ENCODE measurements at regions not wholly inside any gene's neighbourhood (a gene's known extent, or its start where the extent isn't known, plus 50 kb on each side); places are given as distances from the start of the nearest gene placed in this dataset.
"Not testable (repeated sequence)": the region's sequence is repeated elsewhere in the genome, so short reads cannot be mapped to it uniquely, and the experiment has no call there.

DNA sequence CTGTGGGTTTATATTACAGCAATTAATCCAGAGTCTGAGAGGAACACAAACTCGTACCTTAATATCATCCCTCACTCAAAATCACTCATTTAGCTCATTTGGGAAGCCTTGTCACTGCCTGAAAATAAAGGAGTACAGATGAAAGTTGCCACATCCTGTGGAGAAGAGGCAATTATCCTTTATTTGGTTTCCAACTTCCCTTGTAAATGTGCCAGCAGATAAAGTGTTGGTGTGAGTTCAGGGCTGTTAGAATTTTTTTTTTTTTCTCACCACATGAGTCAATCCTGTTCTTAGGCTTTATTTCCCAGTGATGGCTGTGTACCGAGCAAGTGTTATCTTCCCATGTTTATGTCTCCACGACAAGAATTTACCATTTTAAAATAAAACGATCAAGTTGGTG lies 99.0 kb upstream of the SMIM30 start:
- DNase-seq (ENCODE audit: low read depth), result no peak

GRCh38 chr7:113216038-113216437 lies 97.7 kb upstream of the SMIM30 start:
- DNase-seq (ENCODE audit: low read depth), result no peak

DNA sequence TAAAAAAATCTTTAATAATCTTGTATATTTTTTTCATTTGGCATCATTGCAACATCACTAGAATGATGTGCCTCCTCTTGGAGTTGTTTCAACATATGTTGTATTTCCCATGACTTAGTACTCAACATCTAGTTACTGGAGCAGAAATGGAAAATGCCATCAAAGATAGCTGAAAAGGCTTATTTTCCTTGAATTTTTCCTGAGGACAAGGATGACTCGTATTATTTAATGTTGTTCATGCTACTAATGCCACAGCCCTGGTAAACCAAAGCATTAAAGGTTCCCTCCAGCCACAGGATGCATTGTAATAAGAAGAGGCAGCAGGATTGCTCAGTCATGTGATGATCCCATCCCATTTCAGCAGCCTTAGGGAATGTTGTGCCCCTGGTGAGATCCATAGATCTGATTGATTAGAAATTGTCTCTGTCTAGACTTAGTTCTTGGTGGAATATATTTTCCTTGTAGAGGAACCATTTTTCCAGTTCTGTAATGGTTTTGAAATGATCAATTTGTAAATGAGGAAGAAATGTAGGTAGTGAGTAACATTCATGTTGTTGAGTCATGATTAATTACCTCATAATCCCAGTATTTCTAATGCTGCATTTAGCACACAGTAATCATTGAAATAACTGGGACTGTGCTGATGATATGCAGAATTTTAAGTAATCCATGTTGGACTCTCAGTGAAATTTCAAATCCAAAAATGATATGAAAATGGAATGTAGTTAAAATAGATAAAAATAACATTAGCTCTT lies 91.3 kb upstream of the SMIM30 start:
- no peak for DNase-seq (ENCODE audit: low read depth)

DNA sequence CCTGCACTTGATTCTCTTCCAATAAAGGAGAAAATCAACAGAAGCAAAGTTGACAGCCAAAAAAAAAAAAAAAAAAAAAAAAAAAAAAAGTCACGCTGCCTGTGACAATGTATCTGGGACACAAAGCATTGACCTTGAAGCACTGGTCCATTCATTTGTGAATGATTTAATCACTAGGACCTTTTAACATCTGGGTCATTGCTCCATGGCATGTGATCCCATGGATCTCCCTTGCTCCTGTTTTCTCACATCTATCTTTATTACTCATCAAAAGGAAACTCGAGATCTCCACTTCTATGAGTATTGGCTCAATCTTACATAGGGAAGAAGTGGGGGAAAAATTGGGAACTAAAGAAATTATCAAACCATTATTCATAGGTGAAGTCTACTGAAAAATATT lies 89.6 kb upstream of the SMIM30 start:
- no peak for DNase-seq (ENCODE audit: low read depth)

GRCh38 chr7:113207441-113207840 lies 89.1 kb upstream of the SMIM30 start:
- DNase-seq (ENCODE audit: low read depth), result no peak

GRCh38 chr7:113204415-113204814 lies 86.1 kb upstream of the SMIM30 start:
- no peak for DNase-seq (ENCODE audit: low read depth)

DNA sequence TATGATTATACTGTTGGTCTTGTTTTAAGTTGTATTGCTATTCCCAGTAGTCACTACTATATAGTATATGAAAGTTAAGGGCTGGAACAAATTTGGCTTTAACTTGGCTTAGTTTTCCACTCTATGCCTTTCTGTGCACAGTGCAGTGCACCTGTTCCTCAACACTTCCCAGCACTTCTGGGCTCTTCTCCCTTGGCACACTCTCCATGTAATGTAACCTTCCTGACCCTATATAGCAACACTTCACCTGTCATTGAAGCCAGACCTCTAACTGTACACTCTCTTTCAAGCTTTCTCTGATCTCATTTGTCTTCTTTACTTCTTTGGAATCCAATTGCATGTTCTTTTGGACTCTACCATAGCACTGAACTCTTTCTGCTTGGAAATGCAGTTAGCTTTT lies 83.9 kb upstream of the SMIM30 start:
- no peak for DNase-seq (ENCODE audit: low read depth)

GRCh38 chr7:113200281-113200680 lies 81.9 kb upstream of the SMIM30 start:
- no peak for DNase-seq (ENCODE audit: low read depth)

- no peak for DNase-seq (ENCODE audit: low read depth)
Measured at GRCh38 chr7:113199841-113200240, 81.5 kb upstream of the SMIM30 start.

DNA sequence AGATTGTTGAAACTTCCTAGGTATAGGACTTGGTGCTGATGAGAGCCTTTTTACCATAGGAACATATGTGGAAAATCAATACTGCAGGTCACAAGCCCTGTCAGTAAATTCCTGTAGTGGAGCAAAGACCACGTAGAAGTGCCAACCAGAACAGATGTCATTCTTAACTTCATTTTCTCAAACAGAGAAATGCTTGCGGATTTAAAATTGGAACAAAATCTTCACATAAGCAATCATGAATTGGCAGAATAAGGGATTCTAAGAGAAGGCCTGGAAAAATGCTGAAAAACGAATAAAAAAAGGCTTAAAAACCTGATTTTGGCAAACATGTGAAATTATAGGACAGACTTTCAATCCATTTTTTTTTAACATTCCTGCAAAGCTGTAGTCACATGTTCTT lies 80.8 kb upstream of the SMIM30 start:
- no peak for DNase-seq (ENCODE audit: low read depth)

DNA sequence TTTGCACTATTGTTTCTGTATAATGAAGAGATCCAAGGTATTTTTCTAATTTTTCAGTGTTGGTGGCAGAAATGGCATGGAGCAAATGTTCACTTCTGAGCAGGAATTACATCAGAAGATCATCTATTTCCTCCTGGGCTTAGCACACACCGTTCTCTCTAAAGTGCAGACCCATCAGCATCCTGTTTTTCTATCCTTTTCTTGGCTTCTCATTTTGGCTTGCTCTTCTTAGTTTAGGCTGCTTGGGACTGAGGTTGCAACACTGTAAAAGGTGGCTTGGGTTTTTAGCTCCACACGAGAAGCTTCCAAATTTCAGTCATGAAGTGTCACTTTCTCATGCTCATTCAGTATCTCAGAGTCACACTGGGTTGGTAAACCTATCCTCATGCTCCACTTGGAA lies 79.9 kb upstream of the SMIM30 start:
- DNase-seq (ENCODE audit: low read depth), result no peak

DNA sequence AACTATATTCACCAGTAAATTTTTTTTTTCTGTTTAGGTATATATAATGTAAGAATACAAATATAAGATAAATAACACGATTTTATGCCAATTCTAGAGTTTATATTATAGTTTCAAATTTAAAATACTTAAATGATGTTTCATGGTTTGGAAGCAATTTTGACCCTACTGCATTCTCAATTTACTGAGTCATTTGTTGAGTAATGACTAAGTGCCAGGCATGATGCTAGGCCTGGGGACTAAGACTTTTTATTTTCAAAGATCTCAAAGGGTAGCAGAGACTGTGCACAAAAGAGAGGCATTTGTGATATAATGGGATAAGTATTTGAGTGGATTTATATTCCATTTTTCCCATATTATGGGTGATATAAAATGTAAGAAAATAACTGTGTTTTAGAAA lies 78.9 kb upstream of the SMIM30 start:
- DNase-seq (ENCODE audit: low read depth), result no peak

- no peak for DNase-seq (ENCODE audit: low read depth)
Measured at GRCh38 chr7:113188396-113188795, 70.0 kb upstream of the SMIM30 start.

DNA sequence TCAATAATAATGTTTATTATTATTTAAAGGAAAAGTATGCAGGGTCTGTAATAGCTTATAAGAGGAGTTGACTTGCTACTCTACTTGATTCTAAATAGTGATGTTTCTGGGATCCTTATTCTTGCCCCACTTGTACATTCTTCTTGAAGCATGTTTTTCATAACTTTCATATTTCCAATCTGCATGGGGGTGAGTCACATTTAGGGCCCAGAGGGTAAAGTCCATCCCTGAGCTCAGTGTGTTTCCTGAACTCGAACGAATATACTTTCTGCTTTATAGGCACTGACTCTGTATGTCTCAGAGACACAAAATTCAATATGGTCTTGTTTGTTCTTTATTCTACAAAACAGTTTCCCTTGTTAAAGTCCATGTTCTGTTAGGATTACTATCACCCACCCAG lies 61.0 kb upstream of the SMIM30 start:
- DNase-seq (ENCODE audit: low read depth), result no peak

GRCh38 chr7:113176836-113177235 lies 58.5 kb upstream of the SMIM30 start:
- DNase-seq (ENCODE audit: low read depth), result no peak

GRCh38 chr7:113176180-113176579 lies 57.8 kb upstream of the SMIM30 start:
- DNase-seq (ENCODE audit: low read depth), result not testable (repeated sequence)

- DNase-seq (ENCODE audit: low read depth), result no peak
Measured at GRCh38 chr7:113175525-113176104, 57.3 kb upstream of the SMIM30 start.

DNA sequence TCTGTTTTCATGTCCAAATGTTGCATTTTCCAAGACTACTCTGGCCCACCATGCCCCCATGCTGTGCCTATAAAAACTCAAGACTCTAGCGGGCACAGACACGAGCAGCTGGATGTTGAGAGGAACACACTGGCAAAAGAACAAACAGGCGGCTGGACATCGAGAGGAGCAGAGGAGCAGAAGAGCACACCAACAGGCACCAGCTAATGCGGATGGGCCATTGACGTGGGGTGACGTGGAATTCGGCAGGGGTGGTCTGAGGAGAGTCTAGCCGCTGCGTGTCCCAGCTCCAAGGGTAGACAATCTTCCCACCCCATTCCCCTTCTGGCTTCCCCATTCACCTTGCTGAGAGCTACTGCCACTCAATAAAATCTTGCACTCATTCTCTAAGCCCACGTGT lies 54.4 kb upstream of the SMIM30 start:
- DNase-seq (ENCODE audit: low read depth), result no peak

- DNase-seq (ENCODE audit: low read depth), result no peak
Measured at GRCh38 chr7:113170591-113170990, 52.2 kb upstream of the SMIM30 start.
